H9 (cell line): ENCODE measurements at regions not wholly inside any gene's neighbourhood (a gene's known extent, or its start where the extent isn't known, plus 50 kb on each side); places are given as distances from the start of the nearest gene placed in this dataset.

Experiments
- DNase-seq: peaks from one replicate; pipeline ENCODE4 v3.0.0-alpha.2; 2017
- H2AFZ ChIP-seq: one replicate; pipeline ENCODE4 v1.6.1; 2013; ENCODE audit warnings: mild to moderate bottlenecking, low read length, control low read depth, moderate library complexity
- H2AK5ac ChIP-seq: 2 replicates; pipeline ENCODE4 v1.6.1; 2013; ENCODE audit warnings: low read length, control low read depth, mixed read lengths; ENCODE audit not compliant: insufficient read length
- H2BK120ac ChIP-seq: one replicate; pipeline ENCODE4 v1.6.1; 2013; ENCODE audit warnings: low read depth, mild to moderate bottlenecking, low read length, control low read depth, inconsistent platforms; ENCODE audit not compliant: poor library complexity, severe bottlenecking
- H2BK12ac ChIP-seq: 2 replicates; pipeline ENCODE4 v1.6.1; 2013; ENCODE audit warnings: low read length, control low read depth, mixed read lengths, low read depth; ENCODE audit not compliant: insufficient read length
- H2BK15ac ChIP-seq: 2 replicates; pipeline ENCODE4 v1.6.1; 2013; ENCODE audit warnings: low read depth, low read length, control low read depth
- H2BK20ac ChIP-seq: one replicate; pipeline ENCODE4 v1.6.1; 2013; ENCODE audit warnings: low read depth, mild to moderate bottlenecking, low read length, control low read depth, inconsistent platforms; ENCODE audit not compliant: poor library complexity, severe bottlenecking
- H2BK5ac ChIP-seq: 2 replicates; pipeline ENCODE4 v1.6.1; 2013; ENCODE audit warnings: low read length, control low read depth, mixed read lengths; ENCODE audit not compliant: insufficient read length
- H3K14ac ChIP-seq: 2 replicates; pipeline ENCODE4 v1.6.1; 2013; ENCODE audit warnings: low read length, control low read depth; ENCODE audit not compliant: insufficient read depth
- H3K18ac ChIP-seq: 2 replicates; pipeline ENCODE4 v1.6.1; 2013; ENCODE audit warnings: low read depth, mild to moderate bottlenecking, mixed read lengths, low read length, control low read depth; ENCODE audit not compliant: insufficient read length
- H3K23ac ChIP-seq: 2 replicates; pipeline ENCODE4 v1.6.1; 2013; ENCODE audit warnings: low read length, control low read depth, mixed read lengths, low read depth; ENCODE audit not compliant: insufficient read length
- H3K23me2 ChIP-seq: 2 replicates; pipeline ENCODE4 v1.6.1; 2013; ENCODE audit warnings: low read depth, mild to moderate bottlenecking, mixed read lengths, low read length, control low read depth; ENCODE audit not compliant: insufficient read length, poor library complexity, severe bottlenecking
- H3K27ac ChIP-seq: 2 replicates; pipeline ENCODE4 v1.5.1; 2013; ENCODE audit warnings: low read length, control low read depth, mixed read lengths, low read depth; ENCODE audit not compliant: insufficient read length
- H3K27me3 ChIP-seq: 2 replicates; pipeline ENCODE4 v1.6.1; 2013; ENCODE audit warnings: low read length, control low read depth, inconsistent platforms; ENCODE audit not compliant: insufficient read depth
- H3K4ac ChIP-seq: 2 replicates; pipeline ENCODE4 v1.6.1; 2013; ENCODE audit warnings: low read depth, mild to moderate bottlenecking, control low read depth, inconsistent platforms, low read length, moderate library complexity
- H3K4me1 ChIP-seq: 2 replicates; pipeline ENCODE4 v1.6.1; 2013; ENCODE audit warnings: low read length, control low read depth, inconsistent platforms; ENCODE audit not compliant: insufficient read depth
- H3K4me2 ChIP-seq: 2 replicates; pipeline ENCODE4 v1.6.1; 2013; ENCODE audit warnings: low read length, control low read depth, mixed read lengths; ENCODE audit not compliant: insufficient read length, insufficient read depth
- H3K56ac ChIP-seq: 2 replicates; pipeline ENCODE4 v1.6.1; 2013; ENCODE audit warnings: low read depth, mild to moderate bottlenecking, mixed read lengths, low read length, control low read depth; ENCODE audit not compliant: insufficient read length
- H3K79me1 ChIP-seq: 2 replicates; pipeline ENCODE4 v1.6.1; 2013; ENCODE audit warnings: low read depth, mild to moderate bottlenecking, moderate library complexity, low read length, control low read depth, inconsistent platforms; ENCODE audit not compliant: insufficient read depth, poor library complexity, severe bottlenecking
- H3K79me2 ChIP-seq: 2 replicates; pipeline ENCODE4 v1.6.1; 2013; ENCODE audit warnings: low read length, control low read depth, inconsistent platforms; ENCODE audit not compliant: insufficient read depth
- H3K9ac ChIP-seq: 2 replicates; pipeline ENCODE4 v1.6.1; 2013; ENCODE audit warnings: low read length, control low read depth, mixed read lengths; ENCODE audit not compliant: insufficient read length; ENCODE audit errors: extremely low read depth
- H3K9me3 ChIP-seq: one replicate; pipeline ENCODE4 v1.6.1; 2013; ENCODE audit warnings: low read depth, low read length, inconsistent platforms; ENCODE audit not compliant: control insufficient read depth
- H3T11ph ChIP-seq: one replicate; pipeline ENCODE4 v1.6.1; 2013; ENCODE audit warnings: mild to moderate bottlenecking, low read length, control low read depth, inconsistent platforms
- H4K20me1 ChIP-seq: one replicate; pipeline ENCODE4 v1.6.1; 2013; ENCODE audit not compliant: control insufficient read depth, insufficient read length, insufficient read depth
- H4K5ac ChIP-seq: 2 replicates; pipeline ENCODE4 v1.6.1; 2013; ENCODE audit warnings: low read depth, mild to moderate bottlenecking, mixed read lengths, low read length, control low read depth; ENCODE audit not compliant: insufficient read length
- H4K8ac ChIP-seq: replicated peaks from 2 replicates; pipeline ENCODE4 v1.6.1; 2013; ENCODE audit warnings: low read length, control low read depth, mixed read lengths, low read depth; ENCODE audit not compliant: insufficient read length
- H4K91ac ChIP-seq: 2 replicates; pipeline ENCODE4 v1.6.1; 2013; ENCODE audit warnings: low read depth, mild to moderate bottlenecking, moderate library complexity, mixed read lengths, low read length, control low read depth; ENCODE audit not compliant: insufficient read length
- H3K27ac Mint-ChIP-seq, 3 experiments: 2 replicates in 2 of 3; 3 replicates in 1 of 3; pipeline ENCODE4 v1.8.0; 2020 to 2021; ENCODE audit warnings: mixed read lengths in 3 of 3, mild to moderate bottlenecking in 1 of 3, moderate library complexity in 1 of 3
- H3K27me3 Mint-ChIP-seq: 2 replicates; pipeline ENCODE4 v1.8.0; 2021; ENCODE audit warnings: low read depth, mild to moderate bottlenecking, moderate library complexity, mixed read lengths
- H3K36me3 Mint-ChIP-seq, 3 experiments: 2 replicates in 2 of 3; 3 replicates in 1 of 3; pipeline ENCODE4 v1.8.0; 2020 to 2021; ENCODE audit warnings: low read depth in 3 of 3, mixed read lengths in 3 of 3; ENCODE audit not compliant: insufficient read depth in 1 of 3
- H3K4me1 Mint-ChIP-seq, 2 experiments: 2 replicates each; pipeline ENCODE4 v1.8.0; 2020; ENCODE audit warnings: mixed read lengths in 2 of 2
- H3K4me3 Mint-ChIP-seq, 2 experiments: 2 replicates in 1 of 2; 3 replicates in 1 of 2; pipeline ENCODE4 v1.8.0; 2020 to 2021; ENCODE audit warnings: mild to moderate bottlenecking in 2 of 2, mixed read lengths in 2 of 2, moderate library complexity in 1 of 2
- H3K9me3 Mint-ChIP-seq, 2 experiments: 2 replicates in 1 of 2; 3 replicates in 1 of 2; pipeline ENCODE4 v1.8.0; 2020; ENCODE audit warnings: mild to moderate bottlenecking in 2 of 2, mixed read lengths in 2 of 2, moderate library complexity in 1 of 2
- CTCF ChIP-seq: fragments of 200-600 bp; sonication (generic); conservative IDR thresholded peaks from 3 replicates; pipeline ENCODE4 v1.8.0; 2021; ENCODE audit warnings: antibody characterized with exemption, mild to moderate bottlenecking
- WGBS: extraction: QIAGEN DNeasy Blood & Tissue Kit; methylation state at CpG from one replicate; pipeline ENCODE4 v1.1.7; 2013; ENCODE audit warnings: missing lambda C conversion rate, low lambda C conversion rate, mixed read lengths; ENCODE audit not compliant: insufficient read length; ENCODE audit errors: extremely low coverage; 5-methylcytosine and 5-hydroxymethylcytosine counted together

GRCh38 chr17:73788111-73788510 lies 143.9 kb upstream of the SDK2 start:
- H3K56ac ChIP-seq = no peak overlapping the region
- no peak overlapping the region for H4K5ac ChIP-seq
- no peak overlapping the region for H2AFZ ChIP-seq
- peaks cover 7% of the 10 kb centered on the region; the same call in 1 of the 2 replicates for H3K4me1 ChIP-seq
- H3K9ac ChIP-seq = no peak overlapping the region
- H3K9me3 ChIP-seq = no peaks in the 10 kb centered on the region
- H3K18ac ChIP-seq = no peak overlapping the region
- no peaks in the 10 kb centered on the region for H4K20me1 ChIP-seq
- H2AK5ac ChIP-seq = no peak overlapping the region
- no peak overlapping the region for H4K91ac ChIP-seq
- no peak overlapping the region for H3K14ac ChIP-seq
- peaks cover 35% of the 10 kb centered on the region for H3K27me3 Mint-ChIP-seq
- DNase-seq = no peak
- no peak overlapping the region for H3T11ph ChIP-seq
- no peak overlapping the region for H3K23ac ChIP-seq
- H3K4me2 ChIP-seq = no peak overlapping the region
- no peak for TF ChIP-seq CTCF
- H3K4ac ChIP-seq = no peak overlapping the region
- H3K4me1 Mint-ChIP-seq = peaks cover 38 to 52% of the 10 kb centered on the region in 2 experiments
- no peak overlapping the region for H2BK20ac ChIP-seq
- H2BK12ac ChIP-seq = no peak overlapping the region
- H3K27ac Mint-ChIP-seq = no peak overlapping the region
- H3K9me3 Mint-ChIP-seq = no peaks in the 10 kb centered on the region; a peak in 1 of 5 replicates
- no peak overlapping the region for H3K27ac ChIP-seq
- no peak overlapping the region for H4K8ac ChIP-seq
- H2BK15ac ChIP-seq = no peak overlapping the region
- no peaks in the 10 kb centered on the region for H3K27me3 ChIP-seq
- no peak overlapping the region for H3K4me3 Mint-ChIP-seq
- no peaks in the 10 kb centered on the region for H3K79me2 ChIP-seq
- no peak overlapping the region for H2BK120ac ChIP-seq
- H3K23me2 ChIP-seq = no peaks in the 10 kb centered on the region
- no peaks in the 10 kb centered on the region for H3K79me1 ChIP-seq
- no CpG with 5 or more reads among the region's 4 CpGs for WGBS
- H3K36me3 Mint-ChIP-seq = no peaks in the 10 kb centered on the region
- H2BK5ac ChIP-seq = no peak overlapping the region
